HG02678 (cell line): ENCODE measurements at regions not wholly inside any gene's neighbourhood (a gene's known extent, or its start where the extent isn't known, plus 50 kb on each side); places are given as distances from the start of the nearest gene placed in this dataset.
"Not testable (repeated sequence)": the region's sequence is repeated elsewhere in the genome, so short reads cannot be mapped to it uniquely, and the experiment has no call there.

ENCODE experiments used
- ATAC-seq: cut with Tn5 transposase; IDR thresholded peaks from one replicate; pipeline ENCODE4 v1.9.1; 2021; ENCODE audit warnings: mild to moderate bottlenecking, moderate library complexity; ENCODE audit not compliant: unreplicated experiment

GRCh38 chr4:102397056-102397455 is 51.8 kb upstream of the SLC39A8 start:
- ATAC-seq, result not testable (repeated sequence)

DNA sequence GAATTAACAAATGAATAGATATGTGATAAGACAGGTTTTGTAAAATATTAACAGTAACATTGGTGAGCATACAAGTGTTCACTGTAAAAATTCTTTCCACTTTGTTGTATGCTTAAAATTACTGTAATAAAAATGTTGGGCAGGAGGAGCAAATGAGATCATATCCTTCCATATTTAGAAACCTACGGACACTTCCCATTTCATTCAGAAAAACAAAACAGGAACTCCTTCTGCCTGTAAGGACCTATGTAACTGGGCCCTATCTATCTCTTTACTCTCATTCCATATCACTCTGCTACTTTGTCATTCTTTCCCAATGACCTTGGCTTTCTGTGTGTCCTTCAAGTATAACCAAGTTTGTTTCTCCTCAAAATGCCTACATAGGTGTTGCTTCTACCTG is 53.7 kb upstream of the SLC39A8 start:
- no peak for ATAC-seq

- ATAC-seq, result no peak
These were observed 55.6 kb upstream of the SLC39A8 start for GRCh38 chr4:102400898-102401297.

DNA sequence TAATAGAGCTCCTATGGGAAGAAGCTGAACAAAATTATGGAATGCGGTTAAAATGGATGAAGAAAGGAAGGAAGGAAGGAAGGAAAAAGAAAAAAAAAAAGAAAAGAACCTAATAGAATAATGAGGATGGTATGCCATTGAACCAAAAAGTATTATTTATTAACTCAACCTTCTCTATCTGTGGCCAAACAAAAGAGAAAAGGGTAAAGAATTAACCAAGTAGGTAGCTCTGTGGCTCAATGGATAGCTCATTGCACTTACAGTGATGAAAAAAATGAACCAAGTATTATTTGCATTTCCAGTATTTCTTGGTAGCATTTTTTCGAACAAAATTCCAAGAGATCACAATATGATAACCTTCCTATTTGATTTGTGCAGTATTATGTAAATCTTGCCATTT is 56.9 kb upstream of the SLC39A8 start:
- ATAC-seq, result no peak

GRCh38 chr4:102403116-102403515 is 57.8 kb upstream of the SLC39A8 start:
- ATAC-seq, result no peak

- no peak for ATAC-seq
These were observed 59.2 kb upstream of the SLC39A8 start for GRCh38 chr4:102404431-102404969.

GRCh38 chr4:102405821-102406401 is 60.6 kb upstream of the SLC39A8 start:
- ATAC-seq, result no peak

GRCh38 chr4:102410884-102411283 is 65.6 kb upstream of the SLC39A8 start:
- ATAC-seq, result not testable (repeated sequence)

DNA sequence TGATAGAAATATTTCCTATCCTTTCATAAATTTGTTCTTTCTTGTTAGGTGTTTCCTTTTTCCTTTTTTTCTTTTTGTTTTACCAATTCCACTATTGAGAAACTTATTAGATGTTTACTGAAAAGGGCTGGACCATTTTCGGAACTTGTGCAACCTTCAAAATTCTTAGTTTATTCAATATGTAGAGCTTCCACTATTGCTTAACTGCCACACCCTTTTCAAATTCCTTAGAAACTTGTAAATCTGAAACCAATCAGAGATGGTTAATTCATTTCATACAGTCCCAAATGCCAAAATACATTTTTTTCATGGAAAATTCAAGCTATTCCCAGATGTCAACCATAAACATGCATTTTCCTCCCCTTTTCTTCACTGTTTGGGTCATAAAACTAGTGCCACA is 66.1 kb upstream of the SLC39A8 start:
- ATAC-seq, result no peak

DNA sequence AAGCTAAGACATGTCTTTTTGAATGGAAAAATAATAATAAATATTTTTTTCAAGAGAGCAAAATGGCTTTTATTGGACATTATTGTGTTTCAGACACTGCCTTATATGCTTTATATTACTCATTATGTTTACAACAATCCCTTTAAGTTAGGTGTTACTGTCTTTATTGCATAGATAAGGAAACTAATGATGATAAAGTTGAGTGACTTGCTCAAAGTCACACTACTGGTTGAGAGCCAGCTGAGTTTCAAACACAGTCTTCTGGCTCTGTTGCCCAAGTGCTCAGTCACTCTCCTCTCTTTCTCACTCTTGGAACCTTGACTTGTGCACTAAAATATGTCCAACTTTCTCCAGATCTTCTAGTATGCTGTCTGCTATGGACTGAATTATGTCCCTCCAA is 71.5 kb upstream of the SLC39A8 start:
- ATAC-seq, result no peak

- no peak for ATAC-seq
These were observed 75.5 kb upstream of the SLC39A8 start for GRCh38 chr4:102420563-102421398.

GRCh38 chr4:102422843-102423242 is 77.6 kb upstream of the SLC39A8 start:
- no peak for ATAC-seq

DNA sequence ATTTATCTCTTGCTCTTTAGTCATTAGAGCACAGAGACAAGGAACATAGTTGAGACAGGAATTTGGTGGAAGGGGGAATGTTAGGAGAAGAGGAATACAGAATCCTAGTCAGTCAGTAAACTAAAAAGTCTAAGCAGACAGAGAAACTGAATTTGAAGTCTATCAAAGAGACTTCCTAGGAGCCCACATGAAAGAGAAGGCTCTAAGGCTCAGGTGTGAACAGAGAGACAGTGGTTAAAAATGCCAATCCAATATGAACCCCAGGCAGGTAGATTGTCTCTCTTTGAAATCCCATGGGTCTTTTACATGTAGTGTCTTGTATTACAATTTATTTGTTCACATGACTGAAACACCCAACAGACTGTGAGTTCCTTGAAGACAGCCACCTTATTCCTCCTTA is 77.8 kb upstream of the NFKB1 start:
- no peak for ATAC-seq

DNA sequence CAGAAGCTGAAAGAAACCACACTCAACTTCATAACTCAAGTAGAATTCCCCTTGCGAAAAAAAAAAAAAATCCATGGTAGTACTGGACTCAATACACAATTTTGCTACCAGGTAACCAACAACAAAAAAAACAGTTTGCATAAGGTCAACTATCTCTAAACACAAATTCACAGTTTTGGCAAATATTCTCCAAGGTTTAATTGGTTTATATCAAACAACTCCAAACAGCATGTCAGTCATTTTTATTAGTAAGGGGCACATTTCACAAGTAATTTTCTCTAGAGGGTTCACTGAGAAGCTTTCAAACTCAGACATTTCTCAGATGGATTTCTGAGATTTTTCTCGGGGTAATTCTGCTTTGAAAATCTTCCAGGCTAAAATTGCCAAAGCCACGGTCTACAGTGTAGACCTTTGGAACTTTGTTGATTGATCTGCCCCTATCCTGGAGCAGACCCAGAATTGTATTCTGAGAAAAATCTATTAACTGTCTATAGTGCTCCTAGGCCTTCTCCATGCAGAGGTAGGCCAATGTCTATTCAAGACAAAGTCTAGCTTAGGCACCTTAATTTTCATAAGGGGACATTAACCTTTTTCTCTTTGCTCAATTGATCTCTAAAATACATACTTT is 73.7 kb upstream of the NFKB1 start:
- ATAC-seq, result no peak

DNA sequence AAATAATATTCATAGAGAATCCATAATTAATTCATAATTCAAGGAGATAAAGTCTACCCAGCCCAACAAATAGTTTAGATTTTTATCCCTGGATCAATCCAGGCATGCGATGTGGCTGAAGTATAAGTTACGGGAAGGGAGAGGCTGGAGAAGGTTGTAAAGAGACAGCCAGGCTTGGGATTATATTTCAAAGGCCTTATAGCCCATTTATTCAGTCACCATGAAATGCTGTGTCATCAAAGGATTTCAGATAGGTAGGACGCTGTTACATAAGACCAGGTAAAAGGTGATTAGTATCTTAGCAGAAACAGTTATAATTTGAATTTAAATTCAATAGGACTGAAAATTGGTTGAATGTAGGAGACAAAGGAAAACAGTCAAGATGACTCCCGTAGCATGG is 73.0 kb upstream of the NFKB1 start:
- ATAC-seq, result no peak

DNA sequence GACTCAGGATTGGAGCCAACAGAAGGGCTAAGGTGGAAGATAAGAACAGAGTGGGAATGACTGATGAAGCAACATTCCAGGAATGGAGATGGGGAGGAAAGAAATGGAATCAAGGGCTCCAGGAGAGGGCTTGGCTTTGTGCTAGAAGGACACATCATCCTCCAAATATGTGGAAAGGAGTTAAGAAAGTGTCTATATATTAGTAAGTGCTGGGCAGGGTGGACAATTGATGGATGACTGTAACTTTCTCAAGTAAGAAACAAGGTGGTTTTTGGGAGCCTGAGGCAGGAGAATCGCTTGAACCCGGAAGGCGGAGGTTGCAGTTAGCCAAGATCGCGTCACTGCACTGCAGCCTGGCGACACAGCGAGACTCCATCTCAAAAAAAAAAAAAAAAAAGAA is 71.6 kb upstream of the NFKB1 start:
- ATAC-seq, result no peak

DNA sequence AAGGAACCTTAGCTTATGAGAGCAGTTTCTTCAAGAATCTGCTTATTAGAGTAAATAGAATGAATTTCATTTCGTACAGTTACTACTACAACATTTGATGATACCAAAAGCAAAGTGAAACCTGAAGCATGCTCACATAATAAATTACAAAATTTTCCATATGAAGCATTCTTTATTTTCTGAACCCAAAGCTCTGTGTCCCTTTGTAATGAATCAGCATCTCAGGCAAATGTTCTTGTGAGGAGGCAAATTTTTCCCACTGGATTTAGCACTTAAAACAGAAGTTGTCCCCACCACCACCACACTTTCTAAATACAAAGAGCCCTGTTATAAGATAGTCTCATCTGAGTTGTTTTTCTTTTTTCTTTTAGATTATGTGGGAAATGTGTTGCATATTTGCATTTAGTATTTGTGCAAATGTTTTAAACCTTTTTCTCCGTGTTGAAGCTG is 70.7 kb upstream of the NFKB1 start:
- no peak for ATAC-seq

DNA sequence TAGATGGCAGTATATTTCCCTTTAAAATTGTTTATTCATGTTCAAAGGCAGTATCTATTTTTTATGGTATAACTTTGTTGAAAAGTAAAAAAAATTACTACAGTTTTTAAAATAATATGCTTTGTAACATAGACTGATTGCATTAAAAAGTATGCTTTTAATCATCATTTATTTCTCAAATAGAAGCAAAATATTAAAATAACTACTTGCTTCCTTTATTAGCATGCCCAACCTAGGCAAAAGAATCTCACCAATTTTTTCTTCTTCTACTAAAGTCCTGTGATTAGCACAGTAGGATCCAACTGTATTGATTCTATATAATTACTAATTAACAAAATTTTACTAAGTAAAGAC is 69.6 kb upstream of the NFKB1 start:
- ATAC-seq, result no peak

- no peak for ATAC-seq
These were observed 64.0 kb upstream of the NFKB1 start for GRCh38 chr4:102437111-102437510.

GRCh38 chr4:102438396-102439235 is 62.5 kb upstream of the NFKB1 start:
- no peak for ATAC-seq

DNA sequence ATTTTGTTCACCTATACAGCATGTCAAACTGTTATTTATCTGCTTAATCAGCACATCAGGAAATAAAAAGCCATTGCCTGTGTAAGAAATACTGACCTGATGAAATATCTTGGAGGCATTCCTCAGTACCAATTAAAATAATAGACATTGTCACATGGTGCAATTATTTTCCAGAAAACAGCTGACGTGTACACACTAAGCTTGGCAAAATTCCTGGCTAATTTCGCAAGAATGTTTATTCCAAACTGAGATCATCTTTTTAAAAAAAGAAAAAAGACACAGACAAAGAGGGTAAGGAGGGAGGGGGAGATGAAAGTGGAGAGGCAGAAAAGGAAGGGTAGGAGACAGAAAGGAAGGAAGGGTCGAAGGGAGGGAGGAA is 61.9 kb upstream of the NFKB1 start:
- ATAC-seq, result no peak
